CD4-positive, alpha-beta T cell treated with Interleukin-6 at 100 ng/mL for 8 hours (primary cell): ENCODE measurements at regions not wholly inside any gene's neighbourhood (a gene's known extent, or its start where the extent isn't known, plus 50 kb on each side); places are given as distances from the start of the nearest gene placed in this dataset.
"Not testable (repeated sequence)": the region's sequence is repeated elsewhere in the genome, so short reads cannot be mapped to it uniquely, and the experiment has no call there.

Source experiments
- DNase-seq: peaks from one replicate; pipeline ENCODE4 v3.0.0-alpha.2; 2020; ENCODE audit warnings: mixed read lengths, low spot score

DNA sequence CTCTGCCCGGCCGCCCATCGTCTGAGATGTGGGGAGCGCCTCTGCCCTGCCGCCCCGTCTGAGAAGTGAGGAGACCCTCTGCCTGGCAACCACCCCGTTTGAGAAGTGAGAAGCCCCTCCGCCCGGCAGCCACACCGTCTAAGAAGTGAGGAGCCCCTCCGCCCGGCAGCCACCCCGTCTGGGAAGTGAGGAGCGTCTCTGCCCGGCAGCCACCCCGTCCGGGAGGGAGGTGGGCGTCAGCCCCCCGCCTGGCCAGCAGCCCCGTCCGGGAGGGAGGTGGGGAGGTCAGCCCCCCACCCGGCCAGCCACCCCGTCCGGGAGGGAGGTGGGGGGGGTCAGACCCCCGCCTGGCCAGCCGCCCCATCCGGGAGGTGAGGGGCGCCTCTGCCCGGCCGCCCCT, 63.0 kb upstream of the IGFBP7 start:
- DNase-seq: not testable (repeated sequence)

DNA sequence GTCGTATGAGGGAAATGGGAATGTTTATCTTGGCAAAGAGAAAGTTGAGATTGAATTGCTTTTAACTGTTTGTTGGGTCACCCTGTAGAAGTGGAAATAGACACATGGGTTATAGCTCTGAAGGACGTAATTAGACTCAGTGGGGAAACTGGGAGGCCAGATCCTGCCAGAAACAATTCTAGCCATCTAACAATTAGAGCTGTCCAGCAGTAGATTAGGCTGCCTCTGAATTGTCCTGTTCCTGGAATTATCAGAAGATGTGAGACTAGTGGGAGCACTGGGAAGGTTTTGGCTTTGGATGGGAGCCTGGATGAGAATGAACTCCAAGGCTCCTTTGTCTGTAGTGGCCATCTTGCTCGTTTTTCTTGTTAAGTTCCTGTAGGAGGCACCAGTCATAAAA, 61.9 kb upstream of the IGFBP7 start:
- no peak for DNase-seq

DNA sequence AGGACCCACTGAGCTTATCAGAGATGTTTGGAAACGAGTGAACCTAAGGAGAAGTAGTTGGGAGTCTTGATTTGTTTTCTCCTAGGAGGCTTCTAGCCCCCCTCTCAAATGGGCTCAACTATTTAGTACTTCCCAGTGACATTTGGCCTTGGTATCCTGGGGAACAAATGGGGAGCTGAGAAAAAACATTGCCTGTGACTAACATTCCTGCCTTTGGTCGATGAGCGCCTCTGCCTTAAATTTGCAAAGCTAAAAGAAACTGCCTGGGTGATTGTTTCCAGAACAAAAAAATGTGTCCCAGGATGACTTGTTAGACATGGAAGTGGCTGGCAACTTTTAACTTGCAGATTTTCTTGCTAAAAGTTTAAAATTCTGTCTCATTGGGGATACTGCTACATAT, 58.8 kb upstream of the IGFBP7 start:
- no peak for DNase-seq

DNA sequence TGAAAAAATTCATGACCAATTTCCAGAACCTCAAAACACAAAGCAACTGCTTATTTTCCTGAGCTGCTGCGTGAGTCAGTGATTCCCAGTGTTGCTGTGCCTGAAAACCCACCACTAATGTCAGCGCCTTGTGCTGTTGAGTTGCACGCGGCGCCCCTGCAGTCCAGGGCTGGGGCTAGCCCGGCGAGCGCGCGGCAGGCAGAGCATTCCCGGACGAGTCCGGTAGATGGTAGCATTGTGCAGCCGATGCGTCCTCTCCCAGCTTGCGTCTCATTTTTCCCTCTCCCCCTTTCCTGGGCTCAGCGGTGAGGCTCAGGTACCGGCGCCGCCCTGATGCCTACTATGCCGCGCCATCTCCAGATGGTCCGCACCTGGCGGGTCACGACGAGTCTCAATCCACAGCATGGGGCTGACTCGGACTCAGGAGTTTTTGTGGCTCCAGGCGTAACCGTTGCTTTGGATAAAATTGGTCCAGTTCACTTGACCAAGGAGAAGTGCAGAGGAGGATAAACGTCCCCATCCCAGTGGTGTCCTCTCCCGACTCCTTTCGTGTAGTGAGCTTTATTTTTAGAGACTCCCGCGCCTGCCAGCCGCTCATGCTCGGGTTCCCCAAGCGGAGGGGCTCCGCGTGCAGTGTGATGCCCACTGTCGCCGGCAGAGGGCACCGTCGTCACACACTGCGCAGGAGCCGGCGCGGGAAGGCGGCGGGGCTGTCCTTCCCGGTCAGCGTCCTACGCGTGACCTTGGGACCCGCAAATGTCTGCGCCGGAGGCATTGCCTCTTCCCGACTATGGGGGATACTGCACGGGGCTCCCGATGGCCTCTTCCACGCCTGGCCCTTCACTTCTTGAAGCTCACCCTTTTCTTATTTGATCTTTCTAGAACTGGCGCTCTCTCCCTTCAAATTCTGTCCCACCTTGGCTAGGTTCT, 53.6 kb upstream of the IGFBP7 start:
- peak; percentile 62 for DNase-seq

DNA sequence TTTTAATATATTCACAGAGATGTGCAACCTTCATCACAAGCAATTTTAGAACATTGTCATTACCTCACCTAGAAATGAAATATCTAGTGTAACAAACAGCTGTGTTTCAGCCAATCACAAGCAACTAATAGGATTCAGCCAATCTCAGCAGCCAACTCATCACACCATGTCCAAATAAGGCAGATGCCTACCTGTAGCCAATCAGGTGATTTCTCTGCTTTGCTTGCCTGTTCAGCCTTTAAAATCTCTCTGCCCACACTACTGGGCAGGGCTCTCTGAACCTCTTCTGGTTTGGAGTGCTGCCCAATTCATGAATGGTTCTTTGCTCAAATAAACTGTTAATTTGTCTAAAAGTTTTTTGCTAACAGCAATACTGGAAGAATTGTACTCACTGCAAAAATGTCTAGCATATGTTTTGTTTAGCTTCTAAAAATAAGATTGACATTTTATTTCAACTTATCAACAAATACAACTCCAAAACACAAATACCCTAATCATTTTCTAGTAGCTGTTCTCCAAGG, 52.4 kb upstream of the IGFBP7 start:
- DNase-seq: no peak
